ENCODE measurements at regions not wholly inside any gene's neighbourhood (a gene's known extent, or its start where the extent isn't known, plus 50 kb on each side); places are given as distances from the start of the nearest gene placed in this dataset.

DNA sequence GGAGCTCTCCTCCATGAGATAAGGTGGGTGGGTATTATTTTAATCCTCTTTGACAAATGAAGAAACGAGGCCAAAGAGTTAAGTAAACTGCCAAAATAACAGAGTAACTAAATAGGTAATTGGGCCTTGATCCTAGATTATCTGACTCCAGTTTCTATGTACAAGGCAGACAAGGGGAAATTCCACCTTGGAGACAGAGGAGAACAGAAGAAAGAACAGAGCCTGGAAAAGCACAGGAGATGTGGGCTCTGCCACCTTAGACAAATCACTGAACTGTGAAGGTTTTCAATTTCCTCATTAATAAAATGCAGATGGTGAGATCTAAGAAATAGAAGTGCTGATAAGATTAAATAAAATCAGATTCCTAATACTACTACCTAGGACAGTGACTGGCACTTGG lies 310.2 kb upstream of the TLE3 start:
- ATAC-seq (ENCODE audit: low read depth), result no peak
- TF ChIP-seq MAFK (IDR thresholded peaks at IDR 0.05; ENCODE audit: low read depth, low read length) (no peak), RAD21 (IDR thresholded peaks at IDR 0.05; ENCODE audit: low read length) (no peak), POLR2A (IDR thresholded peaks at IDR 0.05; ENCODE audit: low read depth, low read length) (no peak), MXI1 (IDR thresholded peaks at IDR 0.05; ENCODE audit: borderline replicate concordance, low read depth, low read length) (no peak), CHD1 (IDR thresholded peaks at IDR 0.05; ENCODE audit: low read depth, low read length) (no peak), MAZ (IDR thresholded peaks at IDR 0.05; ENCODE audit: borderline replicate concordance, low read depth, low read length) (no peak), SMC3 (IDR thresholded peaks at IDR 0.05; ENCODE audit: low read depth, low read length) (no peak), RCOR1 (IDR thresholded peaks at IDR 0.05; ENCODE audit: insufficient replicate concordance, low read length) (no peak), RFX5 (IDR thresholded peaks at IDR 0.05; ENCODE audit: low read depth, low read length) (no peak), CEBPB (IDR thresholded peaks at IDR 0.05; ENCODE audit: low read depth, low read length) (no peak), NFE2L2 (IDR thresholded peaks at IDR 0.05; ENCODE audit: low read depth, low read length) (no peak)
- TF ChIP-seq, protein P1, sequence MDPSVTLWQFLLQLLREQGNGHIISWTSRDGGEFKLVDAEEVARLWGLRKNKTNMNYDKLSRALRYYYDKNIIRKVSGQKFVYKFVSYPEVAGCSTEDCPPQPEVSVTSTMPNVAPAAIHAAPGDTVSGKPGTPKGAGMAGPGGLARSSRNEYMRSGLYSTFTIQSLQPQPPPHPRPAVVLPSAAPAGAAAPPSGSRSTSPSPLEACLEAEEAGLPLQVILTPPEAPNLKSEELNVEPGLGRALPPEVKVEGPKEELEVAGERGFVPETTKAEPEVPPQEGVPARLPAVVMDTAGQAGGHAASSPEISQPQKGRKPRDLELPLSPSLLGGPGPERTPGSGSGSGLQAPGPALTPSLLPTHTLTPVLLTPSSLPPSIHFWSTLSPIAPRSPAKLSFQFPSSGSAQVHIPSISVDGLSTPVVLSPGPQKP (IDR thresholded peaks at IDR 0.05; ENCODE audit: borderline replicate concordance, low read depth, low read length), result no peak
- Histone ChIP-seq H3K27ac (ENCODE audit: insufficient read depth, low read length) (no peak overlapping the region), H3K9ac (ENCODE audit: low read depth, low read length) (no peak overlapping the region), H3K9me3 (ENCODE audit: control insufficient read depth, insufficient read depth, low read length) (peaks cover 8% of the 10 kb centered on the region), H2AK9ac (replicated peaks; ENCODE audit: low read depth, low read length, poor library complexity) (no peak overlapping the region), H3K79me1 (ENCODE audit: low read depth in 1 of 2, low read length in 2 of 2) (no peaks in the 10 kb centered on the region), H3K36me3 (ENCODE audit: control insufficient read depth, insufficient read depth, low read length) (no peaks in the 10 kb centered on the region), H2BK5ac (ENCODE audit: low read depth, low read length, poor library complexity, severe bottlenecking) (no peak overlapping the region), H3K56ac (ENCODE audit: extremely low read depth, insufficient read depth, low read length) (no peak overlapping the region), H4K20me1 (ENCODE audit: insufficient read depth, low read length) (no peaks in the 10 kb centered on the region), H4K91ac (ENCODE audit: insufficient read depth, low read depth, low read length) (no peak overlapping the region), H2BK15ac (ENCODE audit: low read depth, low read length) (no peak overlapping the region), H2AFZ (replicated peaks; ENCODE audit: low read length, poor library complexity) (no peak overlapping the region), H3K18ac (ENCODE audit: low read depth, low read length) (no peak overlapping the region), H2BK120ac (ENCODE audit: low read depth, low read length) (no peak overlapping the region), H4K8ac (ENCODE audit: low read depth in 2 of 2, low read length in 2 of 2) (no peak overlapping the region), H3K14ac (replicated peaks; ENCODE audit: low read depth, low read length) (no peak overlapping the region), H2AK5ac (ENCODE audit: low read depth, low read length) (no peak overlapping the region), H3K27me3 (ENCODE audit: control insufficient read depth, insufficient read depth, low read length) (peaks cover 53% of the 10 kb centered on the region), H3K4me2 (ENCODE audit: low read depth, low read length) (no peak overlapping the region), H3K4ac (ENCODE audit: low read depth, low read length) (no peak overlapping the region), H3K4me1 (ENCODE audit: control insufficient read depth, insufficient read depth, low read length) (no peaks in the 10 kb centered on the region), H3K9me1 (ENCODE audit: insufficient read depth, low read length) (no peaks in the 10 kb centered on the region), H2BK20ac (ENCODE audit: low read depth, low read length) (no peak overlapping the region), H4K5ac (ENCODE audit: low read depth, low read length) (no peak overlapping the region), H3K4me3 (ENCODE audit: insufficient read depth, low read depth, low read length) (no peak overlapping the region), H3K23ac (ENCODE audit: low read depth, low read length) (no peak overlapping the region)
- ChIA-PET CTCF (no interaction called here), POLR2A (ENCODE audit: unreplicated experiment) (no interaction called here)
- dilution Hi-C loops (cut with HindIII; ENCODE audit: low sequenced_read_pairs, unreplicated experiment), result no loop called here
- in situ Hi-C loops (cut with MboI; ENCODE audit: low sequenced_read_pairs), result no loop called here
- DNase-seq, result no peak
- no CpG with 5 or more reads among the region's 1 CpG for WGBS, 2 experiments (ENCODE audit: extremely low coverage in 2 of 2, insufficient read length in 1 of 2)
- no TSS peak for BruUV-seq (replicated peaks)
- intact Hi-C loops (cut with micrococcal nuclease), result no loop called here
